ENCODE measurements at regions not wholly inside any gene's neighbourhood (a gene's known extent, or its start where the extent isn't known, plus 50 kb on each side); places are given as distances from the start of the nearest gene placed in this dataset.

DNA sequence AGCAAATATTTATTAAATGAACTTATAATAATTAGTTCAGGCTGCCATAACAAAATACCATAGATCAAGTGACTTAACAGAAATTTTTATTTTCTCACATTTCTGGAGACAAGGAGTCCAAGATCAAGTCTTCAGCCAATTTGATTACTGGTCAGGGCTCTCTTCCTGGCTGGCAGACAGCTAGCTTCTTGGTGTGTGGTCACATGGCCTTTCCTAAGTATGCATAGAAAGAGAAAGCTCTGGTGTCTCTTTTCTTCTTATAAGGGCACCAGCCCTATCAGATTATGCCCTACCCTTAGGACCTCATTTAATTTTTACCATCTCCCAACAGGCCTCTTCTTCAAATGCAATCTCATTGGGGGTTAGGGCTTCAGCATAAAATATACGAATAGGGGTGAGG, 438.5 kb upstream of the INTU start:
- Histone ChIP-seq H3K4me3 (ENCODE audit: low read length in 2 of 2) (no peak overlapping the region), H3K36me3 (ENCODE audit: control insufficient read depth in 2 of 2, insufficient read depth in 2 of 2, low read length in 2 of 2) (no peaks in the 10 kb centered on the region), H3K4me1 (ENCODE audit: control insufficient read depth in 2 of 2, insufficient read depth in 2 of 2, low read length in 2 of 2) (no peaks in the 10 kb centered on the region), H3K9me3 (ENCODE audit: control insufficient read depth in 2 of 2, low read length in 2 of 2) (no peaks in the 10 kb centered on the region), H3K27ac (ENCODE audit: low read depth in 2 of 2, low read length in 2 of 2) (no peak overlapping the region), H3K9ac (ENCODE audit: low read depth in 1 of 2, low read length in 2 of 2) (no peak overlapping the region), H3K27me3 (ENCODE audit: control insufficient read depth in 2 of 2, insufficient read depth in 2 of 2, low read length in 2 of 2) (no peaks in the 10 kb centered on the region)

- no peak overlapping the region for H3K27ac ChIP-seq (ENCODE audit: low read depth in 2 of 2, low read length in 2 of 2)
Measured at GRCh38 chr4:127196655-127197352, 436.0 kb upstream of the INTU start.

GRCh38 chr4:127203562-127204200, 429.1 kb upstream of the INTU start:
- H3K27me3 ChIP-seq (ENCODE audit: control insufficient read depth in 2 of 2, insufficient read depth in 2 of 2, low read length in 2 of 2) = no peaks in the 10 kb centered on the region
- H3K9ac ChIP-seq (ENCODE audit: low read depth in 1 of 2, low read length in 2 of 2) = no peak overlapping the region
- H3K4me1 ChIP-seq (ENCODE audit: control insufficient read depth in 2 of 2, insufficient read depth in 2 of 2, low read length in 2 of 2) = no peaks in the 10 kb centered on the region
- H3K27ac ChIP-seq (ENCODE audit: low read depth in 2 of 2, low read length in 2 of 2) = no peak overlapping the region
- H3K9me3 ChIP-seq (ENCODE audit: control insufficient read depth in 2 of 2, low read length in 2 of 2) = no peaks in the 10 kb centered on the region
- no peaks in the 10 kb centered on the region for H3K36me3 ChIP-seq (ENCODE audit: control insufficient read depth in 2 of 2, insufficient read depth in 2 of 2, low read length in 2 of 2)
- no peak overlapping the region for H3K4me3 ChIP-seq (ENCODE audit: low read length in 2 of 2)

More at GRCh38 chr4:127196655-127197352, 436.0 kb upstream of the INTU start:
- H3K27me3 ChIP-seq (ENCODE audit: control insufficient read depth in 2 of 2, insufficient read depth in 2 of 2, low read length in 2 of 2) = no peaks in the 10 kb centered on the region
- H3K36me3 ChIP-seq (ENCODE audit: control insufficient read depth in 2 of 2, insufficient read depth in 2 of 2, low read length in 2 of 2) = no peaks in the 10 kb centered on the region
- no peak overlapping the region for H3K4me3 ChIP-seq (ENCODE audit: low read length in 2 of 2)
- no peaks in the 10 kb centered on the region for H3K9me3 ChIP-seq (ENCODE audit: control insufficient read depth in 2 of 2, low read length in 2 of 2)
- H3K4me1 ChIP-seq (ENCODE audit: control insufficient read depth in 2 of 2, insufficient read depth in 2 of 2, low read length in 2 of 2) = no peaks in the 10 kb centered on the region
- H3K9ac ChIP-seq (ENCODE audit: low read depth in 1 of 2, low read length in 2 of 2) = no peak overlapping the region

GRCh38 chr4:127204322-127204721, 428.4 kb upstream of the INTU start:
- no peak overlapping the region for H3K4me3 ChIP-seq (ENCODE audit: low read length in 2 of 2)
- H3K36me3 ChIP-seq (ENCODE audit: control insufficient read depth in 2 of 2, insufficient read depth in 2 of 2, low read length in 2 of 2) = no peaks in the 10 kb centered on the region
- no peaks in the 10 kb centered on the region for H3K27me3 ChIP-seq (ENCODE audit: control insufficient read depth in 2 of 2, insufficient read depth in 2 of 2, low read length in 2 of 2)
- no peaks in the 10 kb centered on the region for H3K9me3 ChIP-seq (ENCODE audit: control insufficient read depth in 2 of 2, low read length in 2 of 2)
- H3K9ac ChIP-seq (ENCODE audit: low read depth in 1 of 2, low read length in 2 of 2) = no peak overlapping the region
- H3K27ac ChIP-seq (ENCODE audit: low read depth in 2 of 2, low read length in 2 of 2) = no peak overlapping the region
- H3K4me1 ChIP-seq (ENCODE audit: control insufficient read depth in 2 of 2, insufficient read depth in 2 of 2, low read length in 2 of 2) = no peaks in the 10 kb centered on the region

GRCh38 chr4:127209580-127210095, 423.1 kb upstream of the INTU start:
- no peaks in the 10 kb centered on the region for H3K36me3 ChIP-seq (ENCODE audit: control insufficient read depth in 2 of 2, insufficient read depth in 2 of 2, low read length in 2 of 2)
- no peak overlapping the region for H3K9ac ChIP-seq (ENCODE audit: low read depth in 1 of 2, low read length in 2 of 2)
- H3K4me1 ChIP-seq (ENCODE audit: control insufficient read depth in 2 of 2, insufficient read depth in 2 of 2, low read length in 2 of 2) = no peaks in the 10 kb centered on the region
- H3K9me3 ChIP-seq (ENCODE audit: control insufficient read depth in 2 of 2, low read length in 2 of 2) = peaks cover 0 to 5% of the 10 kb centered on the region in 2 donors
- H3K27ac ChIP-seq (ENCODE audit: low read depth in 2 of 2, low read length in 2 of 2) = no peak overlapping the region
- H3K27me3 ChIP-seq (ENCODE audit: control insufficient read depth in 2 of 2, insufficient read depth in 2 of 2, low read length in 2 of 2) = no peaks in the 10 kb centered on the region
- no peak overlapping the region for H3K4me3 ChIP-seq (ENCODE audit: low read length in 2 of 2)

GRCh38 chr4:127210893-127211649, 421.7 kb upstream of the INTU start:
- H3K27me3 ChIP-seq (ENCODE audit: control insufficient read depth in 2 of 2, insufficient read depth in 2 of 2, low read length in 2 of 2) = no peaks in the 10 kb centered on the region
- no peaks in the 10 kb centered on the region for H3K4me1 ChIP-seq (ENCODE audit: control insufficient read depth in 2 of 2, insufficient read depth in 2 of 2, low read length in 2 of 2)
- H3K9ac ChIP-seq (ENCODE audit: low read depth in 1 of 2, low read length in 2 of 2) = no peak overlapping the region
- H3K36me3 ChIP-seq (ENCODE audit: control insufficient read depth in 2 of 2, insufficient read depth in 2 of 2, low read length in 2 of 2) = no peaks in the 10 kb centered on the region
- no peak overlapping the region for H3K4me3 ChIP-seq (ENCODE audit: low read length in 2 of 2)
- H3K27ac ChIP-seq (ENCODE audit: low read depth in 2 of 2, low read length in 2 of 2) = no peak overlapping the region
- H3K9me3 ChIP-seq (ENCODE audit: control insufficient read depth in 2 of 2, low read length in 2 of 2) = peaks cover 0 to 5% of the 10 kb centered on the region in 2 donors

DNA sequence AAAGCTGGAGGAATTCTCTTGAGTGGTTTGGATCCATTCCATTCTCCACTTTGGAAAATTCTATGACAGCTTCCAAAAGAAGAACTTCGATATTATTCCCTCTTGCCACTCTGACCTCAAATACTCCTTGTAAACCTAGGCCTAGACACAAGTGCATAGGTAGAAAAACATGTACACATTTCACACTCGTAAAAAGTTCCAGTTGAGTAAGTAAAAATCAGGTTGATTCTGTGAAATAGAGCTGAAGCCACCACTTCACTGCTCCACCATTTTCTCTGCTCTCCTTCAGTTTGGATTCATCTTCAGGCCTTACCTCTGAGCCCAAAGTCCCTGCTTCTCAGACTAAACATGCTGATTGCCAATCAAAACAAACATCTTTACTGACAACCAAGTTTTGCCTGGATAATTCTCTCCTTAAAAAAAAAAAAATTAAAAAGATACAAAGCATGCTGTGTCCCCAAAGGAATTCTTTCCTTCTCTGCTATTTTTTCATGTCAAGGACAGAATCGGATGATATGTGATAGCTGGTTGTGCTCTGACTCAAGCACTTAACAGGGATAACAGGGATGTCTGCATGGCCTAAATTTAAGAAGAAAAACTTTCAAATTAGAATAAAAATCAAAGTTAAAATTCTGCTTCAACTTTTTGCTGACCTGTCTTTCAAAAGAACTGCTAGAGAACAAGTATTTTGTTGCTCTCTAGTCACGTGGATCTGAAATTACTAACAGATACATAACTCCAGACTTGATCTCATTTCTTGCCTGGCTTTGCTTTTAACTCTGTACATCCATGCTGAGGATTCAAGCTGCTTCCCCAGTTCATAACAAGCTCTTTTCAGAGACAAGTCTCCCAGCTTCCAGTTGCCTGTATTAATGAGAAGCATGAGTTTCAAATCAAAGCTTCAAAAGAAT, 420.9 kb upstream of the INTU start:
- no peak overlapping the region for H3K9ac ChIP-seq (ENCODE audit: low read depth in 1 of 2, low read length in 2 of 2)
- H3K27me3 ChIP-seq (ENCODE audit: control insufficient read depth in 2 of 2, insufficient read depth in 2 of 2, low read length in 2 of 2) = no peaks in the 10 kb centered on the region
- H3K4me1 ChIP-seq (ENCODE audit: control insufficient read depth in 2 of 2, insufficient read depth in 2 of 2, low read length in 2 of 2) = no peaks in the 10 kb centered on the region
- no peak overlapping the region for H3K27ac ChIP-seq (ENCODE audit: low read depth in 2 of 2, low read length in 2 of 2)
- H3K4me3 ChIP-seq (ENCODE audit: low read length in 2 of 2) = no peak overlapping the region
- H3K9me3 ChIP-seq (ENCODE audit: control insufficient read depth in 2 of 2, low read length in 2 of 2) = peaks cover 0 to 5% of the 10 kb centered on the region in 2 donors
- H3K36me3 ChIP-seq (ENCODE audit: control insufficient read depth in 2 of 2, insufficient read depth in 2 of 2, low read length in 2 of 2) = no peaks in the 10 kb centered on the region

GRCh38 chr4:127212701-127213100, 420.1 kb upstream of the INTU start:
- Histone ChIP-seq H3K9ac (ENCODE audit: low read depth in 1 of 2, low read length in 2 of 2) (no peak overlapping the region), H3K27ac (ENCODE audit: low read depth in 2 of 2, low read length in 2 of 2) (no peak overlapping the region), H3K27me3 (ENCODE audit: control insufficient read depth in 2 of 2, insufficient read depth in 2 of 2, low read length in 2 of 2) (no peaks in the 10 kb centered on the region), H3K9me3 (ENCODE audit: control insufficient read depth in 2 of 2, low read length in 2 of 2) (peaks cover 0 to 5% of the 10 kb centered on the region in 2 donors), H3K4me3 (ENCODE audit: low read length in 2 of 2) (no peak overlapping the region), H3K4me1 (ENCODE audit: control insufficient read depth in 2 of 2, insufficient read depth in 2 of 2, low read length in 2 of 2) (no peaks in the 10 kb centered on the region), H3K36me3 (ENCODE audit: control insufficient read depth in 2 of 2, insufficient read depth in 2 of 2, low read length in 2 of 2) (no peaks in the 10 kb centered on the region)

DNA sequence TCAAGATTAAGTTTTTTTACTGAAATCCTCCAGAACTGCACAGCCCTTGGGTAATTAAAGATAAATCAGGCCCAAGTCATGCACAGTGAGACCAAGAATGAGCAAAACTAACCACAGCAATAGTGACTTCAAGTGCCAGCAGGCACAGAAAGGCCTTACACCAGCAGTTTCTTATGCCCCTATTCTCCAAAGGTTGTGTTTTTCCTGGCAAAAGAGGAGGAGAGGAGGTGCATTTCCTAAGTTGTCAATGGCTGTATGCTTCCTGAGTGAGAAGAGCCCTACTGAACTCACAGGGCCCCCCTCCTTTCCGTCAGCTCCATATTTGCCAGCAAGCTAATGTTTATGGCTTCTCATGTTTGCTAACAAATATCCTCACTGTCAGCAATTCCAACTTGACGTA, 418.7 kb upstream of the INTU start:
- H3K27ac ChIP-seq (ENCODE audit: low read depth in 2 of 2, low read length in 2 of 2) = no peak overlapping the region
- no peaks in the 10 kb centered on the region for H3K27me3 ChIP-seq (ENCODE audit: control insufficient read depth in 2 of 2, insufficient read depth in 2 of 2, low read length in 2 of 2)
- H3K36me3 ChIP-seq (ENCODE audit: control insufficient read depth in 2 of 2, insufficient read depth in 2 of 2, low read length in 2 of 2) = no peaks in the 10 kb centered on the region
- H3K4me1 ChIP-seq (ENCODE audit: control insufficient read depth in 2 of 2, insufficient read depth in 2 of 2, low read length in 2 of 2) = no peaks in the 10 kb centered on the region
- no peak overlapping the region for H3K9ac ChIP-seq (ENCODE audit: low read depth in 1 of 2, low read length in 2 of 2)
- no peak overlapping the region for H3K4me3 ChIP-seq (ENCODE audit: low read length in 2 of 2)
- H3K9me3 ChIP-seq (ENCODE audit: control insufficient read depth in 2 of 2, low read length in 2 of 2) = peaks cover 0 to 5% of the 10 kb centered on the region in 2 donors

Data from mucosa of rectum (tissue), 2 donors.